GM12878 (cell line): ENCODE measurements at regions not wholly inside any gene's neighbourhood (a gene's known extent, or its start where the extent isn't known, plus 50 kb on each side); places are given as distances from the start of the nearest gene placed in this dataset.

ENCODE experiments used
- ATAC-seq: fragments of 200-7000 bp; cut with Tn5 transposase; 3 replicates; pipeline ENCODE4 v1.9.1; 2020; ENCODE audit warnings: mild to moderate bottlenecking, moderate library complexity
- BruUV-seq: library from RNA; stranded (reverse); fragments of 400-500 nt; replicated peaks from 2 replicates; lab custom pipeline; 2021; lab: Mats Ljungman, UMichigan
- CTCF ChIA-PET: fragments of 300-600 bp; sonication (Branson Sonifier 250); formaldehyde crosslinking; extraction: SDS; loops from one replicate; lab custom pipeline; 2021; ENCODE audit warnings: inconsistent platforms; lab: Yijun Ruan, JAX
- POLR2A ChIA-PET: fragments of 350-600 bp; formaldehyde crosslinking; extraction: SDS; loops from one replicate; lab custom pipeline; 2021; ENCODE audit warnings: inconsistent platforms; lab: Charles Lee
- RAD21 ChIA-PET: fragments of 300-600 bp; sonication (Branson Sonifier 250); formaldehyde crosslinking; loops from one replicate; lab custom pipeline; 2023; ENCODE audit warnings: antibody characterized with exemption; ENCODE audit not compliant: unreplicated experiment; lab: Charles Lee
- SMC1A ChIA-PET: fragments of 300-600 bp; sonication (Branson Sonifier 250); formaldehyde crosslinking; loops from one replicate; lab custom pipeline; 2023; ENCODE audit not compliant: unreplicated experiment, uncharacterized antibody; lab: Charles Lee
- DNase-seq: peaks from one replicate; pipeline ENCODE4 v3.0.0-alpha.2; 2011; ENCODE audit warnings: low read depth, low spot score
- FAIRE-seq: peaks from 3 replicates; lab custom pipeline; 2011; peaks lifted over from hg19 to GRCh38; lab: Jason Lieb, UNC
- H2AFZ ChIP-seq: 2 replicates; pipeline ENCODE4 v1.6.0; 2011; ENCODE audit warnings: low read depth, low read length, control low read depth; ENCODE audit not compliant: control insufficient read depth
- H3K27ac ChIP-seq: 2 replicates; pipeline ENCODE4 v1.5.1; 2011; ENCODE audit warnings: control low read depth; ENCODE audit not compliant: control insufficient read depth, insufficient read depth
- H3K27me3 ChIP-seq, 2 experiments: replicated peaks in 1 of 2; 2 replicates each; pipeline versions ENCODE4 v1.6.0 to v1.6.1; 2011; ENCODE audit warnings: low read length in 1 of 2; ENCODE audit not compliant: control insufficient read depth in 2 of 2, insufficient read depth in 2 of 2
- H3K36me3 ChIP-seq, 2 experiments: 2 replicates each; pipeline ENCODE4 v1.5.1; 2011; ENCODE audit warnings: low read length in 1 of 2; ENCODE audit not compliant: control insufficient read depth in 2 of 2, insufficient read depth in 2 of 2
- H3K4me1 ChIP-seq: 2 replicates; pipeline ENCODE4 v1.6.1; 2011; ENCODE audit warnings: mild to moderate bottlenecking, low read length, moderate library complexity, mixed read lengths; ENCODE audit not compliant: control insufficient read depth, insufficient read depth
- H3K4me2 ChIP-seq: 2 replicates; pipeline ENCODE4 v1.6.0; 2011; ENCODE audit warnings: control low read depth; ENCODE audit not compliant: control insufficient read depth, insufficient read depth
- H3K4me3 ChIP-seq: fragments of 200-600 bp; sonication (generic); 2 replicates; pipeline ENCODE4 v1.5.1; 2016
- H3K79me2 ChIP-seq: 2 replicates; pipeline ENCODE4 v1.6.0; 2011; ENCODE audit warnings: low read length; ENCODE audit not compliant: control insufficient read depth, insufficient read depth
- H3K9ac ChIP-seq: 2 replicates; pipeline ENCODE4 v1.8.0; 2011; ENCODE audit warnings: low read length, control low read depth, mixed read lengths; ENCODE audit not compliant: control insufficient read depth, insufficient read depth
- H3K9me3 ChIP-seq: replicated peaks from 3 replicates; pipeline ENCODE4 v1.5.1; 2011; ENCODE audit warnings: mild to moderate bottlenecking, low read length; ENCODE audit not compliant: control insufficient read depth, insufficient read depth
- H4K20me1 ChIP-seq: 2 replicates; pipeline ENCODE4 v1.6.0; 2011; ENCODE audit not compliant: control insufficient read depth, insufficient read depth
- EED ChIP-seq: sonication (generic); IDR thresholded peaks from 2 replicates; pipeline ENCODE4 v1.6.1; 2016; ENCODE audit warnings: antibody characterized with exemption, low read depth
- KDM1A ChIP-seq: fragments of 200-600 bp; sonication (generic); IDR thresholded peaks from 2 replicates; pipeline ENCODE4 v1.6.1; 2016; ENCODE audit warnings: borderline replicate concordance
- LARP7 ChIP-seq: fragments of 450-650 bp; IDR thresholded peaks from 2 replicates; pipeline ENCODE4 v1.6.1; 2017; ENCODE audit warnings: mild to moderate bottlenecking
- MYC ChIP-seq: IDR thresholded peaks from 2 replicates; pipeline ENCODE4 v1.6.1; 2011; ENCODE audit warnings: mild to moderate bottlenecking, low read length, moderate library complexity, inconsistent platforms; ENCODE audit not compliant: insufficient read depth, insufficient replicate concordance, insufficient read length, severe bottlenecking
- RBBP5 ChIP-seq: fragments of 200-600 bp; sonication (generic); conservative IDR thresholded peaks from 2 replicates; pipeline ENCODE4 v1.6.1; 2016
- ZNF622 ChIP-seq: fragments of 450-650 bp; IDR thresholded peaks from 2 replicates; pipeline ENCODE4 v1.6.1; 2017; ENCODE audit warnings: mild to moderate bottlenecking, inconsistent platforms
- ZSCAN29 ChIP-seq: fragments of 450-650 bp; IDR thresholded peaks from 2 replicates; pipeline ENCODE4 v1.6.1; 2017; ENCODE audit warnings: mild to moderate bottlenecking, moderate library complexity
- WGBS: methylation state at CpG from one replicate; pipeline ENCODE4 v1.1.6; 2016; ENCODE audit warnings: low lambda C conversion rate; ENCODE audit not compliant: insufficient replicate concordance, insufficient coverage; ENCODE audit errors: missing lambda C conversion rate; 5-methylcytosine and 5-hydroxymethylcytosine counted together
- in situ Hi-C: fragments of 300-500 bp; cut with MboI; formaldehyde crosslinking; loops from 9 replicates; pipeline ENCODE4 v1.14.3; 2018; ENCODE audit warnings: mixed read lengths
- intact Hi-C: fragments of 100-400 bp; cut with micrococcal nuclease; formaldehyde crosslinking; loops from one replicate; pipeline ENCODE4 v1.14.2; 2022; ENCODE audit not compliant: unreplicated experiment
- TF ChIP-seq, protein P1 (sequence below): IDR thresholded peaks from 2 replicates; pipeline ENCODE4 v1.6.1; 2011; ENCODE audit warnings: low read depth, mild to moderate bottlenecking, low read length, moderate library complexity, borderline replicate concordance; ENCODE audit errors: extremely low read depth
- TF ChIP-seq, protein P2 (sequence below): fragments of 450-650 bp; formaldehyde crosslinking; IDR thresholded peaks from 2 replicates; pipeline ENCODE4 v1.5.0; 2022; ENCODE audit warnings: mild to moderate bottlenecking, missing genetic modification characterization
- TF ChIP-seq, protein P3 (sequence below): fragments of 450-650 bp; IDR thresholded peaks from 2 replicates; pipeline ENCODE4 v1.6.1; 2017; ENCODE audit warnings: low read depth, mild to moderate bottlenecking, moderate library complexity
- TF ChIP-seq, protein P4 (sequence below): fragments of 450-650 bp; IDR thresholded peaks from 2 replicates; pipeline ENCODE4 v1.6.1; 2014; ENCODE audit warnings: mild to moderate bottlenecking

DNA sequence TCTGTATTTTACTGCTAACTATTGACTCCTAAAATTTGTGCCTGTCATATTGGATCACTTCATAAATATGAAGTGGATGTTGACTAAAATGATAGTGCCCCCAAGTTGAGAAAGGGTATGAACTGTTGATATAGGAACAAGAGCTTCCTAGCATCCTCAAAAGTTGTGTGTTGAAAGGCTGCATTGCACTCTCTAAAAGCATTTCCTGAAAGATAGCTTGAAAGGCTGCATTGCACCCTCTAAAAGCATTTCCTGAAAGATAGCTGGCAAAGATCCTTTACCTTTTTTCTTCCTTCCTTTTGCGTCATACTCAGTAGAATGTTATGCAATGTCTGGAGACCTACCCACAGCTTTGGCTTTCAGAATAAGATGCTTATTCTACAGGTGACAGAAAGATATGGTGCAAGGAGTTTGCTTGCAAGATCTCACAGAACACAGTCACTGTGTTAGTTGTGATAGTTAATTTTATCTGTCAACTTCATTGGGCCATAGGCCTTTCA, 274.6 kb upstream of the GALNTL6 start:
- Histone ChIP-seq H3K79me2 (no peaks in the 10 kb centered on the region), H3K9me3 (no peaks in the 10 kb centered on the region), H3K4me1 (no peaks in the 10 kb centered on the region), H3K9ac (no peak overlapping the region), H3K4me2 (no peak overlapping the region), H2AFZ (no peak overlapping the region), H3K27me3 (no peaks in the 10 kb centered on the region), H3K36me3 (no peaks in the 10 kb centered on the region), H3K4me3 (no peak overlapping the region), H3K27ac (no peak overlapping the region), H4K20me1 (no peaks in the 10 kb centered on the region)
- TF ChIP-seq EED: no peak
- TF ChIP-seq MYC: no peak
- TF ChIP-seq, protein P1, sequence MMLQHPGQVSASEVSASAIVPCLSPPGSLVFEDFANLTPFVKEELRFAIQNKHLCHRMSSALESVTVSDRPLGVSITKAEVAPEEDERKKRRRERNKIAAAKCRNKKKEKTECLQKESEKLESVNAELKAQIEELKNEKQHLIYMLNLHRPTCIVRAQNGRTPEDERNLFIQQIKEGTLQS: no peak
- TF ChIP-seq KDM1A: no peak
- no peak for TF ChIP-seq ZSCAN29
- TF ChIP-seq, protein P2, sequence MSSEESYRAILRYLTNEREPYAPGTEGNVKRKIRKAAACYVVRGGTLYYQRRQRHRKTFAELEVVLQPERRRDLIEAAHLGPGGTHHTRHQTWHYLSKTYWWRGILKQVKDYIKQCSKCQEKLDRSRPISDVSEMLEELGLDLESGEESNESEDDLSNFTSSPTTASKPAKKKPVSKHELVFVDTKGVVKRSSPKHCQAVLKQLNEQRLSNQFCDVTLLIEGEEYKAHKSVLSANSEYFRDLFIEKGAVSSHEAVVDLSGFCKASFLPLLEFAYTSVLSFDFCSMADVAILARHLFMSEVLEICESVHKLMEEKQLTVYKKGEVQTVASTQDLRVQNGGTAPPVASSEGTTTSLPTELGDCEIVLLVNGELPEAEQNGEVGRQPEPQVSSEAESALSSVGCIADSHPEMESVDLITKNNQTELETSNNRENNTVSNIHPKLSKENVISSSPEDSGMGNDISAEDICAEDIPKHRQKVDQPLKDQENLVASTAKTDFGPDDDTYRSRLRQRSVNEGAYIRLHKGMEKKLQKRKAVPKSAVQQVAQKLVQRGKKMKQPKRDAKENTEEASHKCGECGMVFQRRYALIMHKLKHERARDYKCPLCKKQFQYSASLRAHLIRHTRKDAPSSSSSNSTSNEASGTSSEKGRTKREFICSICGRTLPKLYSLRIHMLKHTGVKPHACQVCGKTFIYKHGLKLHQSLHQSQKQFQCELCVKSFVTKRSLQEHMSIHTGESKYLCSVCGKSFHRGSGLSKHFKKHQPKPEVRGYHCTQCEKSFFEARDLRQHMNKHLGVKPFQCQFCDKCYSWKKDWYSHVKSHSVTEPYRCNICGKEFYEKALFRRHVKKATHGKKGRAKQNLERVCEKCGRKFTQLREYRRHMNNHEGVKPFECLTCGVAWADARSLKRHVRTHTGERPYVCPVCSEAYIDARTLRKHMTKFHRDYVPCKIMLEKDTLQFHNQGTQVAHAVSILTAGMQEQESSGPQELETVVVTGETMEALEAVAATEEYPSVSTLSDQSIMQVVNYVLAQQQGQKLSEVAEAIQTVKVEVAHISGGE (CRISPR knock-in tag): no peak
- TF ChIP-seq ZNF622: no peak
- TF ChIP-seq, protein P3, sequence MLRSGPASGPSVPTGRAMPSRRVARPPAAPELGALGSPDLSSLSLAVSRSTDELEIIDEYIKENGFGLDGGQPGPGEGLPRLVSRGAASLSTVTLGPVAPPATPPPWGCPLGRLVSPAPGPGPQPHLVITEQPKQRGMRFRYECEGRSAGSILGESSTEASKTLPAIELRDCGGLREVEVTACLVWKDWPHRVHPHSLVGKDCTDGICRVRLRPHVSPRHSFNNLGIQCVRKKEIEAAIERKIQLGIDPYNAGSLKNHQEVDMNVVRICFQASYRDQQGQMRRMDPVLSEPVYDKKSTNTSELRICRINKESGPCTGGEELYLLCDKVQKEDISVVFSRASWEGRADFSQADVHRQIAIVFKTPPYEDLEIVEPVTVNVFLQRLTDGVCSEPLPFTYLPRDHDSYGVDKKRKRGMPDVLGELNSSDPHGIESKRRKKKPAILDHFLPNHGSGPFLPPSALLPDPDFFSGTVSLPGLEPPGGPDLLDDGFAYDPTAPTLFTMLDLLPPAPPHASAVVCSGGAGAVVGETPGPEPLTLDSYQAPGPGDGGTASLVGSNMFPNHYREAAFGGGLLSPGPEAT: no peak
- TF ChIP-seq, protein P4, sequence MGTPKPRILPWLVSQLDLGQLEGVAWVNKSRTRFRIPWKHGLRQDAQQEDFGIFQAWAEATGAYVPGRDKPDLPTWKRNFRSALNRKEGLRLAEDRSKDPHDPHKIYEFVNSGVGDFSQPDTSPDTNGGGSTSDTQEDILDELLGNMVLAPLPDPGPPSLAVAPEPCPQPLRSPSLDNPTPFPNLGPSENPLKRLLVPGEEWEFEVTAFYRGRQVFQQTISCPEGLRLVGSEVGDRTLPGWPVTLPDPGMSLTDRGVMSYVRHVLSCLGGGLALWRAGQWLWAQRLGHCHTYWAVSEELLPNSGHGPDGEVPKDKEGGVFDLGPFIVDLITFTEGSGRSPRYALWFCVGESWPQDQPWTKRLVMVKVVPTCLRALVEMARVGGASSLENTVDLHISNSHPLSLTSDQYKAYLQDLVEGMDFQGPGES: no peak
- no peak for TF ChIP-seq RBBP5
- no peak for TF ChIP-seq LARP7
- FAIRE-seq (no peak), DNase-seq (no peak), ATAC-seq (no peak)
- RAD21 ChIA-PET: no interaction called here
- SMC1A ChIA-PET: interaction anchor here (1.1 kb wide), 1 partner anchor 147 kb away, joined by 3 read pairs; no protein-coding TSS in a partner anchor
- POLR2A ChIA-PET: no interaction called here
- no TSS peak for BruUV-seq
- intact Hi-C loops: no loop called here
- CTCF ChIA-PET: no interaction called here
- WGBS: 100% methylated on average over 1 of the region's 1 CpG
- in situ Hi-C loops: no loop called here
